ENCODE measurements at regions not wholly inside any gene's neighbourhood (a gene's known extent, or its start where the extent isn't known, plus 50 kb on each side); places are given as distances from the start of the nearest gene placed in this dataset.

GRCh38 chr2:136373841-136374240, 255.9 kb upstream of the CXCR4 start:
- TF ChIP-seq CTCF (IDR thresholded peaks at IDR 0.05; ENCODE audit: insufficient read depth, missing control alignments) = no peak
- FAIRE-seq (no peak), DNase-seq (ENCODE audit: insufficient read length, low spot score) (no peak)

GRCh38 chr2:136373029-136373428, 255.1 kb upstream of the CXCR4 start:
- FAIRE-seq (no peak), DNase-seq (ENCODE audit: insufficient read length, low spot score) (no peak)
- no peak for TF ChIP-seq CTCF (IDR thresholded peaks at IDR 0.05; ENCODE audit: insufficient read depth, missing control alignments)

GRCh38 chr2:136363900-136364299, 246.0 kb upstream of the CXCR4 start:
- no peak for FAIRE-seq
- DNase-seq (ENCODE audit: insufficient read length, low spot score) = no peak
- no peak for TF ChIP-seq CTCF (IDR thresholded peaks at IDR 0.05; ENCODE audit: insufficient read depth, missing control alignments)

GRCh38 chr2:136363470-136363869, 245.5 kb upstream of the CXCR4 start:
- FAIRE-seq = no peak
- no peak for TF ChIP-seq CTCF (IDR thresholded peaks at IDR 0.05; ENCODE audit: insufficient read depth, missing control alignments)
- DNase-seq (ENCODE audit: insufficient read length, low spot score) = no peak

- no peak for DNase-seq (ENCODE audit: insufficient read length, low spot score)
- FAIRE-seq = no peak
- TF ChIP-seq CTCF (IDR thresholded peaks at IDR 0.05; ENCODE audit: insufficient read depth, missing control alignments) = no peak
Measured at GRCh38 chr2:136362676-136363390, 244.9 kb upstream of the CXCR4 start.

GRCh38 chr2:136361521-136361920, 243.6 kb upstream of the CXCR4 start:
- no peak for DNase-seq (ENCODE audit: insufficient read length, low spot score)
- no peak for TF ChIP-seq CTCF (IDR thresholded peaks at IDR 0.05; ENCODE audit: insufficient read depth, missing control alignments)
- no peak for FAIRE-seq

GRCh38 chr2:136360790-136361189, 242.8 kb upstream of the CXCR4 start:
- DNase-seq (ENCODE audit: insufficient read length, low spot score) = no peak
- no peak for TF ChIP-seq CTCF (IDR thresholded peaks at IDR 0.05; ENCODE audit: insufficient read depth, missing control alignments)
- FAIRE-seq = no peak
